Astrocyte of the spinal cord (primary cell): ENCODE measurements at regions not wholly inside any gene's neighbourhood (a gene's known extent, or its start where the extent isn't known, plus 50 kb on each side); places are given as distances from the start of the nearest gene placed in this dataset.

Experiments used
- DNase-seq: peaks from one replicate; pipeline ENCODE4 v3.0.0; 2011; ENCODE audit warnings: low read depth, low spot score
- H3K4me3 ChIP-seq: 2 replicates; pipeline ENCODE4 v1.5.1; 2011; ENCODE audit warnings: low read depth, mild to moderate bottlenecking, low read length, moderate library complexity
- in situ Hi-C: cut with HindIII; loops from 2 replicates; pipeline ENCODE4 v1.10.0; 2017; ENCODE audit warnings: low sequenced_read_pairs
- TF ChIP-seq, protein P1 (sequence below): IDR thresholded peaks from 2 replicates; pipeline ENCODE4 v1.5.1; 2012; ENCODE audit warnings: low read depth, mild to moderate bottlenecking, low read length, inconsistent platforms

GRCh38 chr3:16808393-16809107 lies 76.2 kb upstream of the PLCL2 start:
- H3K4me3 ChIP-seq: no peak overlapping the region
- no peak for DNase-seq
- TF ChIP-seq, protein P1, sequence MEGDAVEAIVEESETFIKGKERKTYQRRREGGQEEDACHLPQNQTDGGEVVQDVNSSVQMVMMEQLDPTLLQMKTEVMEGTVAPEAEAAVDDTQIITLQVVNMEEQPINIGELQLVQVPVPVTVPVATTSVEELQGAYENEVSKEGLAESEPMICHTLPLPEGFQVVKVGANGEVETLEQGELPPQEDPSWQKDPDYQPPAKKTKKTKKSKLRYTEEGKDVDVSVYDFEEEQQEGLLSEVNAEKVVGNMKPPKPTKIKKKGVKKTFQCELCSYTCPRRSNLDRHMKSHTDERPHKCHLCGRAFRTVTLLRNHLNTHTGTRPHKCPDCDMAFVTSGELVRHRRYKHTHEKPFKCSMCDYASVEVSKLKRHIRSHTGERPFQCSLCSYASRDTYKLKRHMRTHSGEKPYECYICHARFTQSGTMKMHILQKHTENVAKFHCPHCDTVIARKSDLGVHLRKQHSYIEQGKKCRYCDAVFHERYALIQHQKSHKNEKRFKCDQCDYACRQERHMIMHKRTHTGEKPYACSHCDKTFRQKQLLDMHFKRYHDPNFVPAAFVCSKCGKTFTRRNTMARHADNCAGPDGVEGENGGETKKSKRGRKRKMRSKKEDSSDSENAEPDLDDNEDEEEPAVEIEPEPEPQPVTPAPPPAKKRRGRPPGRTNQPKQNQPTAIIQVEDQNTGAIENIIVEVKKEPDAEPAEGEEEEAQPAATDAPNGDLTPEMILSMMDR: no peak
- in situ Hi-C loops: no loop called here

- DNase-seq: no peak
- in situ Hi-C loops: no loop called here
- TF ChIP-seq, protein P1: no peak
- no peak overlapping the region for H3K4me3 ChIP-seq
These were observed 75.3 kb upstream of the PLCL2 start for GRCh38 chr3:16809482-16809881.

DNA sequence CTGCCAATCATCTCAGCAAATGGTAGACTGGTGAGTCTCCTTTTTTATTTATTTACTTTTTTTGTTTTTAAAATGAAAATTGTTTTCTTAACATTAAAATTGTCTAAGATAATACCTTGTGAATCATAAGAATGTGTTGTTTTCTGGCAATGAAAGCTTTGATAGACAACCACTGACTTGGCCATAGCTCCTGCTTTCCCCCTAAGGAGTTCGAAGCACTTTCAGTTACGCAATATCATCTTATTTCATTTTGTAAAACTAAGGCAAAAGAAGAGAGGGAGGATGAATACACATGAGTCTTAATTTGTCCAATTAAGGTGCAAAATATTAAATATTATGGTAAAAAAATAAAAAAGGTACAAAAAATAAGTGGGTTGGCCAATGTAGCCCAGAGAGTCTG lies 74.8 kb upstream of the PLCL2 start:
- DNase-seq: no peak
- H3K4me3 ChIP-seq: no peak overlapping the region
- in situ Hi-C loops: no loop called here
- TF ChIP-seq, protein P1: no peak

DNA sequence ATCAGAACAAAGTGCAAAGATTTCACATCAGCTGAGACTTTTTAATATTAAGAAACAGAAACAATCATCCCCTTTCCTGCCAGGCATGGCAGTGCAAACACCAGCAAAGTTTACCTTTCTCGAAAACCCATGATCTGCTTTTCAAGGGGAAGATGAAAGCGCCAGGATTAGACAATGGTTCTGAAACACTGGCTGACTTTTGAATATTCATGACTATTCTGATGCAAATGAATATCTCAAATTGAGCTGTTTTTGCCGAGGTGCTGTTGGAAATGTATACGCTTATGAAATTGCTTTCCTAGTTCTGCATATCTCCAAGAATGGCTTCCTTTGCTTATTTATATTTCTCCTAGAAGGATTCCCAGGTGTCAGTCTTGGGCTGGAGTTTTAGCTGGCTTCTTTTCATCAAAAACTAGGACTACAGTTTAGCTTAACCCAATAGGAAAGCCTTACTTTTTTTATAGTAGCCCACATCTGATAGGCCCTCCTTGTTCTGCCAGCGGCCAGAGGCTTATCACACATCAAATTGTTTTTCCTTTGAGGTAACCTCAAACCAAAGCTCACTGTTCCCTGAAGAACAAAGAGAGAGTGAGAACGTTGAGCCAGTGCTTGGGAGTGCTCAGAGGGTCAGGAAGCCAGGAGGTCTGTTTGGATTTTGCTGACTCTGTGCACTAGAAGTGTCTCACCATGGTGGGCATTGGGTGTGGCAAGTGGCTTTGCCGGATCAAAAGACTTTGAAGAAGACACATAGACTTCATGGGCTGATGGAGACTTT lies 74.0 kb upstream of the PLCL2 start:
- TF ChIP-seq, protein P1: no peak
- in situ Hi-C loops: no loop called here
- H3K4me3 ChIP-seq: no peak overlapping the region
- no peak for DNase-seq

- no peak overlapping the region for H3K4me3 ChIP-seq
- in situ Hi-C loops: no loop called here
- TF ChIP-seq, protein P1: no peak
- DNase-seq: no peak
These were observed 72.8 kb upstream of the PLCL2 start for GRCh38 chr3:16811950-16812349.

- in situ Hi-C loops: no loop called here
- TF ChIP-seq, protein P1: no peak
- DNase-seq: no peak
- H3K4me3 ChIP-seq: no peak overlapping the region
These were observed 71.4 kb upstream of the PLCL2 start for GRCh38 chr3:16813336-16813735.
